GM18505 (cell line): ENCODE measurements at regions not wholly inside any gene's neighbourhood (a gene's known extent, or its start where the extent isn't known, plus 50 kb on each side); places are given as distances from the start of the nearest gene placed in this dataset.

ENCODE experiments used
- ATAC-seq: cut with Tn5 transposase; IDR thresholded peaks from one replicate; pipeline ENCODE4 v1.9.1; 2021; ENCODE audit not compliant: unreplicated experiment
- POLR2A ChIP-seq: IDR thresholded peaks from 4 replicates; pipeline ENCODE4 v1.6.1; 2011; ENCODE audit warnings: borderline replicate concordance; ENCODE audit not compliant: insufficient read depth, insufficient read length; ENCODE audit errors: extremely low read depth

DNA sequence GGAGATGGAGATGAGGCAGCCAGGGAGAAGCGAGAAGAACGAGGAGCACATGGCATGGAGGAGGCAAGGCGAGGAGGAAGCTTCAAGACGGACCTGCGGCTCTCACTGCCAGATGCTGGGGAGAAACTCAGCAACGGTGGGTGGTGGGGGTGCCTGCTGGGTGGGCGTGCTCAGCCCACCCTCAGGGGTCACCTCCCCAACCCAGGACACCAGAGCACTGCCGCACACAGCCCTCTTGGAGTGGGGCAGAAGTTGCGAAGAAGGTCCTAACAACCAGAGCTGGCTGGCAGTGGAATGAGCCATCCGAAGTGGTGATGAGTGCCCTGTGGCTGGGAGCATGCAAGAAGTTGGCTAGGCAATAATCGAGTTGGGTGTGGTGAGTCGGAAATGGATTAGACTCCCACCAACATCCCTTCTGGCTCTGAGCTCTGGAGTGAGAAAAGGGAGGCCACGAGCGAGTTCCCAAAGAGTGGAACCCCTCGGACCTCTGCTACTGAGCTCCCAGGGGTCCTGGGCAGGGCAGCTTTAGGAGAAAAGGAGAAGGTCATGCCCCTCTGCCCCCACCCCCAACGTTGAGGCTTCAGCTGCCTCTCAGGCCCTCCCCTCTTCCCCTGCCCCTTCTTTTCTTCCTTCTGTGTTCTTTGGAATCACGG, 212.7 kb upstream of the MVB12B start:
- TF ChIP-seq POLR2A = no peak
- ATAC-seq = no peak

DNA sequence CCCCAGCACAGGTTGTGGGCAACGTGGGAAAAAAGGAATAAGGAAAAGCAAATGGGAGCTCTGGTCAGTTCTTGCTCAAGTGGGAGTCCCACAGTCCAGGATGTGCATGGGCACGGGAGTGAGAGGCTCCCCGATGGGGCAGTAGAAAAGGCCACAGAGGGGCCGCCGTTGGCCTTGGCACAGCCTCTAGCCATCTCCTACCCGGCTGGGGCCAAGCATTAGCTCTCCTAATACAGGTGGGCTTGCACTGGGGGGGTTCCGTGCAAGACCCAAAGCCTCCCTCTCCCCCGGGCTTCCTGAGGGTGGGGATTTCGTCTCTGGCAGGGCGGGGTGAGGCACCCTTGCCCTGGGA, 212.2 kb upstream of the MVB12B start:
- ATAC-seq = no peak

DNA sequence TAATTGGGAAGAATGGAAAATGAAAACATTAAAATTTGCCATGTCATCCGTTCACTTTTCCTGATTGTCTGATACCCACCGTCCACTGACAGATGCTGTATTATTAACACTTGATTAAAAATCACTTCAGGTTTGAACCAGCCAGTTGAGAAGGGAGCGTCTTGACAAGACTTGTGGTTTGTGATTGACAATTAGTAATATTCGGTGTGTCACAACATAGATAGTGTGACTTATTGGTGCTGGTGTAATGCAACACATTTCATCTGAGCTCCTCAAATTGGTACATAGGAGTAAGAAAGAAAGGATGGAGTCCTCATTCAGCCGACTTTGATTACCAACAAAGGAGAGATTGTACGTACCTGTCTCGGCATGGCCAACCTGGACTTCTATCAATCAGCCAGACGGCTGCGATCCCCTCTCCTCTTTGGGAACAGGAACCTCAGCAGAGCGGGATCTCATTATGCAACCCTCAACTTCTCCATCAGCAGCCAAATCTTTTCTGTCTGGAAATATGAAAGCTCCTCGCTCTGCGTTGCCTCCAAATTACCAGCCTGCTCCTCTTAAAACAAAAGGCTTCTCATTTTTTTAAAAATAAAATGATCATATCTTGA, 211.7 kb upstream of the MVB12B start:
- TF ChIP-seq POLR2A = no peak
- no peak for ATAC-seq

More for the DNA sequence above, 212.2 kb upstream of the MVB12B start:
- no peak for TF ChIP-seq POLR2A

DNA sequence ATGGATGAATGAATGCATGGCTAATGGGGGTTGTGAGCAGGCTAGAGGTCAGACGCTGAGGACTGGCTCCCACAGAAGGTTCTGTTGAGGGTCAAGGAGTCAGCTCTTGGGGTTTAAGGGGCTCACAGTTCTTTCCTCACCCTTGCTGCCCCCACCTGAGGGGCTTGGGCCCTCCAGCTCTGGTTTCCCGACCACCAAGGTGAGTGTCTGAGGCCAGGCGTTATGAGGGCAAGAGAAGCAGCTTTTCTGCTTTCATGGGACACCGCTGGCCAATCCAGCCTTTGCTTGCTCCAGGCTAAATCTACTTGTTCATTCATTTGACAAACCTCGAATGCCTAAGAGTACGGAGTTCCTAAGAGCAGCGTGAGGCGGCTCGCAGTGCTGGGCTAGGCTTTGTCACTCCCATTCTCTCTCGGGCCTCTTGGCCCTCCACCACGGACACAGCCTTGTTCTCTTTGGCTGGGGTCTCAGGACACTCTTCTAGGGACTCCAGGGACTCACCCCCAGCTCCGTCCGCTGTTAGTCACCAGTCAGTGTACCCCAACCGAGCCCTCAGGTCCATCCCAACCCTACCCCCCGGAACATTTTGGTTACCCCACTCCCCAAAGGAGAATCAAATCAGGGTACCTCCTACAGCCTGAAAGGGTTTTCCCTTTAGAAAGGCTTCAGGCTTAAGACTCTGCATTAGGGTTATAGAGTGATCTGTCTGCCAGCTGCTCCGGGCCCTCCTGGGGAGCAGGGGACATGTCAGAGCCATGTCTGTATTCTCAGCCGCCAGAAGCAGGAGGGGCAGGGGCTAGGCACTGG, 210.1 kb upstream of the MVB12B start:
- ATAC-seq = no peak
- TF ChIP-seq POLR2A = no peak

DNA sequence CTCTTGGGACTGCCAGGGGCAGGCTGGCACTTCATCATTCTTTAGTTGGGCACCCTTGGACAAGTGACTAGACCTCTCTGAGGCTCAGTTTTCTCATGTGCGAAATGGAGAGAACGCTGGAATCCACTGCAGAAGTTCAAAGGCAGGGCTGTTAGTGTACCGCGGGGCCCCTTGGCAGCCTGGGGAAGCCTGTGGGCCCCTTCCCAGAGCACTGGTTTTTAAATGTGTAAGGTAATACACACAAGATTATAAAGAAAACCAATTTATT, 209.5 kb upstream of the MVB12B start:
- TF ChIP-seq POLR2A = no peak
- no peak for ATAC-seq

DNA sequence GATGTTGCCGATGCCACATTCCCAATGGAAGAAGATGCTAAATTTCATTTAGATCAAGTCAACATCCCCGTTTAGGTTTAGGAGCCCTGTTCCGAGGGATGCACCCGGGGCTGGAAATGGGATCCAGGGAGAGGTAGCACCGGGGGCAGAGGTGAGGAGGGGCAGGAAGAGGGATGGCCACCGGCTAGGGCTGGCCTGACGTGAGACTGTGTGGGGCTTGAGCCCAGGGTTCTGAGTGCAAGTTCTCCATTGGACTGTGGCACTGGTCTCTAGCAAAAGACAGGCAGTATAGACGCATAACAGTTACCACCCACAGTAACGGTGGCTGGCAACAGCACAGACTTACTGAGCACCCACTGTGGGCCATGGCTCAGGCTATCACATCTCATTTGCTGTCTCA, 209.0 kb upstream of the MVB12B start:
- TF ChIP-seq POLR2A = no peak
- no peak for ATAC-seq

DNA sequence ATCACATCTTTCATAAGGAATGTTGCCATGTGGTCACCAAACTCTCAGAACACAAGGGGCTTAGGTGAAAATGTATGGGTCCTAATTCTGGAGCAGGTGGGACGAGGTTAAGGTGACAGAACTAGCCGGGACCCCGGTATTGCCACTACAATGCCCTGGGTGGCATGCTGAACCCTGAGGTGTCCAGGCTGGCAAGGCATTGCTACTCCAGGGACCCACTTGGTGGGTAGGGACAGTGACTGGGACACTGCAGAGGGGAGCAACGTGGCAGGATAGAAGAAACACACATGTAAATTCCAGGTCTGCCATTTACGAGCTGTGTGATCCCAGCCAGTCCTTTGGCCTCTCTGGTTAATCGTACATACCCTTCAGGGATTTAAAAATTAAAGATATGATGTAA, 206.9 kb upstream of the MVB12B start:
- ATAC-seq = no peak
- no peak for TF ChIP-seq POLR2A

DNA sequence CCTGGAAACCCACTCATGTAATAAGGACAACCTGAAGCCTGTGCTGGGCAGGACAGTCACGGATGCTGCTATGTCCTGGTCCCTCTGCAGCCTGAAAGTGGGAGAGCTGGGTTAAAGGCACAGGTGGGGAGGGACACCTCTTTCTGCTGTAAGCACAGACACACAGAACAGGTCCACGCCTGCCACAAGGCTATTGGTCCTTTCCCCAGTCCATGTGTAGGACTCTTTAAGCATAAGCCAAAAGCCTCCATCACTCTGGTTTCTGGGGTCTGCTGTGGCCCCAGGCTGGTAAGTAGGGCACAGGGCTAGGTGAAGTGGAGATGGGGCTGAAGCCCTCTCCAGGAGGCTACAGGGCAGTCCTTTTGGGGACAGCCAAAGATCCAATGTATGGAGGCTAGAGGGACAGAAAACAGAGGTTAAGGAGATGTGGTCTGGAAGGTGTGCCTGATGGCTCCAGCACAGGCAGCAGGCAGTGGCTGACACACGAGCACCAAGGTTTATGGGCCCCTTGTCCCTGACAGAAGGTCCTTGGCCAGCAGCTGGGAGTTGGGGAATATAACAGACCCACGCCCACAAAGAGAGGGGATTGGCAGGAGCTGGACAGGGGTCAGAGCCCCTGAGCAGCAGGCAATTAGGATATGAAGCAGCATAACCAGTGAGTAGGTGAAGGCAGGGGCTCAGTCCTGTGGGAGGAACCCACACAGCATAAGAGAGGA, 203.6 kb upstream of the MVB12B start:
- no peak for TF ChIP-seq POLR2A
- ATAC-seq = no peak

DNA sequence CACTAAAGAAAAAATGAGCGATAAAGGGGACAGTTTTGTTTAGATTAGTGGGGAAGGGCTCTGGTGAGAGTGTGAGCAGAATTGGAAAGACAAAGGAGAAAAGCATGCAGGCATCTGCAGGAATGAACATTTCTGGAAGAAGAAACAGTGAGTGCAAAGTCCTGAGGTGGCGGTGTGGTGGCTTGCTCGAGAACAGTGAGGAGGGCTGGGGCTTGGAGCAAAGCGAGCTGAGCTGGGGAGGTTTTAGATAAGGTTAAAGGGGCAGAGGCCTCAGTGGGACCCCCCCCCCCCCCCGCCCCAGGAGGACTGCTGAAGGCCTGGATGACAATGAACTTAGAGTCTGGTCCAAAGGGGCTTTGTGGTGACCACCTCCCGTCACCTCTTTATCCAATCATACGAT, 202.7 kb upstream of the MVB12B start:
- TF ChIP-seq POLR2A = no peak
- ATAC-seq = no peak

DNA sequence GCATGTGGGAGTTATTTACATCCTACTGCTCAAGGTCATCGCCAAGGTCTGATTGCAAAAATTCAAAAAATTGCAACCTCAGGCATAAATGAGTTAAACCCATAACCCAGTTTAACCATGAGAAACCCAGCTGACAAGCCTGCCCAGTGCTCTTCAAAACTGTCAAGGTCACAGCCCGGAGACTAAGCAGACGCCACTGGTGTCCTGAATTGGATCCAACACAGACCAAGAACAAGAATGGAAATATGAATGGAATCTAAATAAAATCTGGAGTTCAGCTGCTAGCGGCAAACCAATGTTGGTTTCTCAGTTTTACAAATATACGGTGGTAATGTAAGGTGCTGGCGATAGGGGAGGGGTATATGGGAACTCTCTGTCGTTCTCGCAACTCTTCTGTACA, 201.5 kb upstream of the MVB12B start:
- TF ChIP-seq POLR2A = no peak
- no peak for ATAC-seq

DNA sequence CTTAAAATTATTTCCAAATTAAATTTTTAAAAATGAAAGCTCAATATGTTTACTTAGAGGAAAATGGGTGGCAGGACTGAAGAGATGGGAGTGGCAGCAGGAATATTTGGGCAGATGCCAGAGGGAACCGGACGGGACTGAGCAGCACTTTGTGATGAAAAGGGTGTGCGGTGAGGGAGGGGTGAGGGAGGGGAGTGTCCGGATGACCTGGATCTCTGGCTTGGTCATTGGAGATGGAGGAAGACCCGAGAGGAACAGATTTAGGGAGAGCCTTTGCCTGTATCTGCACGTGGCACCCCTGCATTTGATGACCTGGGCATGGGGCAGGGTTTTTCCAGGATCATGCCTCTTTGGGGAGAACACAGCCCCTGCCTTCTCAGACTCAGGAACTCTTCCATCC, 201.1 kb upstream of the MVB12B start:
- no peak for TF ChIP-seq POLR2A
- no peak for ATAC-seq

DNA sequence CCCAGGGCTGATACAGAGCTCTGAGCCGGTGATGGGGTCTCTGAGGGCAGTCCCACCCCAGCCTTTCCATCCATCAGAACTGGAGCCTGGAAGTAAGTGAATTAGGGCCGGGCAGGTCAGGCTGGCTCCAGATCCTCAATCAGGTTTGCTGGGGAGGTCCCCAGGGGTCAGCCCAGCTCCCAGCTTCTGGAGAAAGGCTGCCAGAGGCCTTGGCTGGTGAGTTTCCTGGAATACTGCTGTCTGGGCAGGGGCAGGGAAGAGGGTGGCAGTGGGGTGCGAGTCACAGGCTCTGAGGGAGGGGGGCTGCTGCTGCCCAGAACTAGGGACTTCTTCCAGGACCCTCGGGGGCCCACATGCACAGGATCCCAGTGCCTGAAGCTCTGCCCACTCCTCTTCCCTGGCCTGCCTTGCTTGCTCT, 200.6 kb upstream of the MVB12B start:
- no peak for TF ChIP-seq POLR2A
- ATAC-seq = no peak

DNA sequence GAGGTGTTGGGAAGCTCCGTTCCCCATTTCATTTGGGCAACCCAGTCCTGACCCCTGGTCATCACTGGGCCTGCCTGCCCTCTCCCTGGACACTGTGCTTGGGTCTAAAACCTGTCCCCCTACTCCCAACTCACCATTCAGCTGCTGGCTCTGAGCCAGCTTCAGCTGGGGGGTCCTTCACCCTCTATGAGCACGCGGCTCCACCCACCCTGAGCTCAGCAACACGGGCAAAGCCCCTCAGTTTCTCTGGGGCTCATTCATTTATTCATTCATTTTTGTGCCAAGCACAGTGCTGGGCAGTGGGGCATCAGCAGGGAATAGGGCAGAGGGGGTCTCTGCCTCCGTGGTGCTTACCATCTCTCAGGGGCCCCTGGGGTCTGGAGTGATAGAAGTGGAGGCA, 199.8 kb upstream of the MVB12B start:
- TF ChIP-seq POLR2A = no peak
- no peak for ATAC-seq

DNA sequence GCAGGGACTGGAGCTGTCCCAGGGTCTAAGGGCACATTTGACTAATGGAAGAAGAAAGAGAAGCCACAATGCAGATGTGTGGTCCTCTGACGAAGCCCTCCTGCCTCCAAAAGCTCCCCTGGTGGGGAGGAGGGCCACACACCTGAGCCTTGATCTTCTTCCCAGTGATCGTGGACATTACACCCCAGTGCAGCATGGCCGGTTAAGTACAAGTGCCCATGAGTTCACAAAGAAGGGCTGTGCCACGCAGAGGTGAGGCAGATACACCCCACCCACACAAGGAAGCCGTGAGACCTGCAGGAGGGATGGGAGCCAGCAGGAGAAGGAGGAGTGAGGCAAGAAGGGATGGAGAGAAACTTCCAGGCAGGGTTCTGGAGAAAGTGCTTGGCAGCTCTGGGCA, 199.0 kb upstream of the MVB12B start:
- no peak for TF ChIP-seq POLR2A
- no peak for ATAC-seq
